T-helper 9 cell (primary cell): ENCODE measurements at regions not wholly inside any gene's neighbourhood (a gene's known extent, or its start where the extent isn't known, plus 50 kb on each side); places are given as distances from the start of the nearest gene placed in this dataset.

Source experiments
- DNase-seq: peaks from one replicate; pipeline ENCODE4 v3.0.0-alpha.2; 2020

DNA sequence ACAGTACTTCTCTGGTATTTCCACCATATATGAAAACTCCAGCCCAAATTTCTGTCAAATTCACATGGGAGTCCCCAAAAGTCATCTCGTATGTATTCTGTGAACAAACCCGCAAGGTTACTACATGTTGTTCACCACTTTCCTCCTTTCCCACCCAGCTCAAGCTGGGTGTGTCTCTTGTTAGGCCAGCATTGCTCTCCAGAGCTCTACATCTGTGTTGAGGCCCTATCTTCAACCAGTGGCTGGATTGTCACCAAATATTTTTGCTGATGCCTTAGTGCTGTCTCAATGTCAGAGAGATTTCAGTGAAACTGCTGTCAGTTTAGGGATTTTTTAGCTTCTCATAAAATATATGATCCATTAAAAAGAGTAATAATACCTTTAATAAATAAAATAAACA lies 230.9 kb downstream of the BTG1 start:
- no peak for DNase-seq

DNA sequence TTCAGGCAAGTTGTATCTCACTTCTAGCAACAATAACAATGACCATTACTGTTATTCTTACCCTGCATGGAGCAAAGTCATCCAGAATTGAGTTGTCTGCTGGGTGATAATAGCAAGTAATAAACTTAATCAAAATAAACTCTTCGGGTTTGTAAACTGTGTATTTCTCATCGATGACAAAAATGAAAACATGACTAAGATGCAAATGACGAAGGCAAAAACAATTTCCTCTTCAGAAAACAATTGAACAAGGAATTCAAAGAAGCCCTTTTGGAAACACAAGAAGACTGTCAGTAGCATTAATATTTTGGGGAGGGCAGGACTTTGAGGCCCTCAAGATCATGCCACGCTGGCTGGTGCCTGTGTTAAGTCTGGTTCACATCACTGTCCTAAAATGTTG lies 232.0 kb downstream of the BTG1 start:
- no peak for DNase-seq

DNA sequence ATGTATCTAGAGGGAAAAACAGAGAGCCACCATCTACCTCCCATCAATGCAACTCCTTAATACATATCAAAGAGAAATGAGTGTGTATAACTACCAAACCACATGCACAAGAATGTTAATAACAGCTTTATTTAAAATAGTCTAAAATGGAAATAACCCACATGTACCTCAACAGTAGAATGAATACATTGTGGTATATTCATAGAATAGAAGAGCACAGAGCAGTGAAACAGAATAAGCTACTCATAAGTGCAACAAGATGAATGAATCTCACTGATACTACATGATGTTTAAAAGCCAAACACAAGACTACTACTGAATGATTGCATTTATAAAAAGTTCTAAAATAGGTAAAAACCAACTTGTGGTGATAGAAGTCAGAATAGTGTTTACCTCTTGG lies 232.5 kb downstream of the BTG1 start:
- DNase-seq = no peak

DNA sequence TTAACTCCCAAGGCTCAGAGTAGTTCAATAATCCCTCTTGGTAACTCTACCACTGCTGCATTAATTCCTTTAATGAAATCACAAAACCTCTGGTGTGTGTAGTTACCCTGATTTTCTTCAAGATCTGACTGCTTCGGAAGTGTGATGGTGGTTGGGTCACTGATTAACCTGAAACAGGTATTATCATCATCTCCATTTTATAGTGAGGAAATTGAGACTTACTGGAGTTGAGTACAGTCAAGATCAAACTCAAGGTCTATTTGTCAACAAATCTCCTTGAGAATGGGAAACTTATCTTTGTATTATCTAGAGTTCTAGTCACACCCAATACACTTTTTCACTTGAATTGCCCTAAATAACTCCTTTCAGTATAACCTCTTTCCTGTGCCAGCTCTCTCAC lies 233.5 kb downstream of the BTG1 start:
- no peak for DNase-seq

DNA sequence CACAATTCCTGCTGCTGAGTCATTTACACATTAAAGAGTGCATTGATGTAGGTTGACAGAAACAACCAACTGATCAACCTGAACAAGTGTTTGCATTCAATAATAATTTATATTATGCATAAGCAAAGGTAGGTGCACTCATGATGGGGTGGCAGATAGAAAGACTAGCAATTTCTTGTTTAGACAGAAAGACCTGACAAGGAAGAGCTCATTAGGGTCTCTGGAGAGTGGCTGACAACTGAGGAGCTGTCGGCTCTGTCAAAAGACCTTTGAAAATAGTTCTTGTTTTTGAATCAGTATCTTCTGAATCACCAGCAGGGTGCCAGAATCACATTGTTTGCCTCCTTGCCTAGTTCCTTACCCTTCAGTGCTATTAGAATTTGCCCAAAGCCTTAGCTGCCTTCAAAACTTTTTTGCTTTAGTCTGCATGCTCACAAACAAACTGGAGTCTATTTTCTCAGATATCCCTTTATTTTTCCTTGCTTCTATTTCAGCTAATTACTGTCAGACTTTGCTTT lies 234.7 kb downstream of the BTG1 start:
- no peak for DNase-seq

DNA sequence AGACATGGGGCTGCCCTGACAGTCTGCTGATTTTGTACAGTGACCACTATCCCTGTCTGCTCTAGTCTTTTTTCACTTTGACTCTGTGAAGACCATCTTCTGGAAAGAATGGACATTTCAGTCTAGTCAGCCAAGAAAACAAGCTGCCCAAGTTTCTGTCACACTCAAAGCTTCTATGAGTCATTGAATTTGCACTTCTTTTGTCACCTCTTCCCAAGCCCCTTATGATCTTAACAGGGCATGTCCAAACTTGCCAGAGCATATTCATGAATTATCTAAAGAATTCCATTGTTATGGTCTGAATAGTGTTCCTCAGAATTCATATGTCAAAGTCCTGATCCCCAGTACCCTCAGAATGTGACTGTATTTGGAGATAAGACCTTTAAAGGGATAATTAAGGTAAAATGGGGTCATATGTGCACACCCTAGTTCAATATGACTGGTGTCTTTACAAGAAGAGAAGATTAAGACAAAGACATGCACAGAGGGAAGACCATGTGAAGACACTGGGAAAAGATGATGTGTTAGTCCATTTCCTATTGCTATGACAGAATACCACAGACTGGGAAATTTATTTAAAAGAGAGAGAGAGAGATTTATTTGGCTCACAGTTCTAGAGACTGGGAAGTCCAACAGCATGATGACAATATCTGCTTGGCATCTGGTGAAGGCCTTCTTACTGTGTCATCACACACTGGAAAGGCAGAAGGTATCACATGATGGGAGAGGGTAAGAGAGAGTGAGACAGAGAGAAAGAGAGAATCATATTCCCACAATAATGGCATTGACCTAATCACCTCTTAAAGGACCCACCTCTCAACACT lies 242.6 kb downstream of the BTG1 start:
- no peak for DNase-seq

DNA sequence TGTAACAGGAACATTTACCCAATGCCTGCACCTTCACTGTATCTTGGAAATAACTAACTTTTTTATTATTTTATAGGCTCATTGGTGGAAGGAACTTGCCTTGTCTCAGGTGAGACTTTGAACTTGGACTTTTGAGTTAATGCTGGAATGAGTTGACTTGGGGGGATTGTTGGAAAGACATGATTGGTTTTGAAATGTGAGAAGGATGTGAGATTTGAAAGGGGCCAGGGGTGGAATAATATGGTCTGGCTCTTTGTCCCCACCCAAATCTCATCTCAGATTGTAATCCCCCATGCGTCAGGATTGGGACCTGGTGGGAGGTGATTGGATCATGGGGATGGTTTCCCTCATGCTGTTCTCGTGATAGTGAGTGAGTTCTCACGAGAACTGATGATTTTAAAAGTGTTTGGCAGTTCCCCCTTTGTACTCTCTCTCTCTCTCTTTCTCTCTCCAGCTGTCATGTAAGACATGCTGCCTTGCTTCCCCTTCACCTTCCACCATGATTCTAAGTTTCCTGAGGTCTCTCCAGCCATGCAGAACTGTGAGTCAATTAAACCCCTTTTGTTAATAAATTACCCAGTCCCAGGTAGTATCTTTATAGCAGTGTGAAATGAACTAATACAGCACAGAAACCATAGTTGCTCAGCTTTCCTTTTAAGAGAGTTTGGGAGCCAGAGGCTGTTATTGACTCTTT lies 244.1 kb downstream of the BTG1 start:
- DNase-seq = no peak

DNA sequence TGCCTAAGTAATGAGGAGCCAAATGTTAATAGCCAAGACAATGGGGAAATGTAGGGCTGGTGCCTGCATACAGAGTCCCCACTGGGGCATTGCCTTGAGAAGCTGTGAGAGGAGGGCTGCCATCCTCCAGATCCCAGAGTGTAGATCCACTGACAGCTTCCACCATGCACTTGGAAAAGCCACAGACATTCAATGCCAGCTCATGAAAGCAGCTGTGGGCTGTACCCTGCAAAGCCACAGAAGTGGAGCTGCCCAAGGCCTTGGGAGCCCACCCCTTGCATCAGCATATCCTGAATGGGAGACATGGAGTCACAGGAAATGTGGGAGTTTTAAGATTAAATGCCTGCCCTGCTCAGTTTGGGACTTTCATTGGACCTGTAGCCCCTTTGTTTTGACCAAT lies 244.7 kb downstream of the BTG1 start:
- no peak for DNase-seq

DNA sequence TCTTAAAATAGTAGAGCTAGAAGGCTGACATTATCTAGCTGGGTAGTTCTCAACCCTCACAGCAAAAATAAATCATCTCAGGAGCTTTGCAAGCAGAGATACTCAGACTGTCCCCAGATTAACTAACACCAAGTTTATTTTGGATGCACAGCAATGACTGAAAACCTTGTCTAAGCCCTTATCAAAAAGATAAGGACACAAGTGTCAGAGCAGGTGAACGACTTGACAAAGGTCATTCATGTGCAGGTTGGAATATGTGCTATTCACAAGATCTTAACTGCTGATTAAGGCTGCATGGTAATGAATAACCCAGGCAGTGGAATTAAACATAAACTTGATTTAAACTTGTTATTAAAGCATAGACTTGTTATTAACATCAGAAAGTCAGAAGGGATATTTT lies 246.6 kb downstream of the BTG1 start:
- no peak for DNase-seq

DNA sequence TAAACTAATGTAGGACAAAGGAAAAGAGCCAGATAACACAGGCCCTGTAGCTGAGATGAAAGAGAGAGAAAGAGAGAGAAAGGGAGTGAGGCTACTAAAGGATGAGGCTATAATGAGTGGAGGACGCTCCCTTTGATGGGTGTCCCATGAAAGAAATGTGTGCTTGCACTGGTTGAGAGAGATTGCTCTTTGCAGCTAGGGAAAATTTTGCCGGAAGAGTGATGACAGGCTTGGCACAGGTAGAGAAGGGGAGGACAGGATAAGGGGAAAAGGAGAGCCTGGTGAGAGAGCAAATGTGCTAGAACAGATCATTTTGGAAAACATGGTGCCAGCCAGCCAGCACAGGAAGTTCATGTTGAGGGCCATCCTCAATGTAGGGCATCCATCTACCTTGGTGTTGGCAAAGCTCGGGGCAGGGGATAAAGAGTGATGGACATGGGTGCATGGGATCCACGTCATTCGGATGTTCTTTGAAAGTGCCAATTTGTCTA lies 248.6 kb downstream of the BTG1 start:
- DNase-seq = no peak

DNA sequence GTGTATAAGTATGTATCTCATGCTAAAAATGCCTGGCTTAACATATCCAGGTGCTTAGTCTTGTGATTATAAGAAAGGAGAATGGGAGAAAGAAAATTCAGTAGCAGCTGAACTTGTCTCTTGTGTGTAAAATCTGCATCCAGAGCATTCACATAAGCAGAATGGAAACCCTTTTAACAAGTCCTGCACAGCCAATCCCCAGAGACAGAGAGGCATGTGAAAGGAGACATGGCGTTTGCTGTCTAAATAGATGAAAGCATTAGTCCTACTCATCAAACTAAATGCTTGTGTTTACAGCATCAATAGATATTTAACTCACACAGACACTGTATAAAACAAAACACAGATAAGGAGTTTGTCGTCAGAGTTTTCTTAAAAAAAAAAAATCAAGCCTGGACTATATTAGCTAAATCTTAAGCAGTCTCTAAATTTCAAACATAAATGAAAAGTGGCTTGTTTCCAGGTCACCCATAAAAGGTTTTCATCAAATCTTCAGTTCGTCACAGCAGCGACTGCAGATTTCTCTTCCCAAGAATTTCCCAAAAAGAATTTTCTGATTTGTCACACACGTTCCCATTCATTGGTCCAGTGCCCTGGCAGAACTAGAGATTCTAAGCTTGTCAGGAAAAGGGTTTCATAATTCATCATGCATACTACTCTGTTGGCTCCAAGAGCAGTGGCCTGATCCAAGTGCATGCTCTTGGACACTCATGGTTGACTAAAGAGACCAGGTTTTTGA lies 249.2 kb downstream of the BTG1 start:
- DNase-seq = no peak

DNA sequence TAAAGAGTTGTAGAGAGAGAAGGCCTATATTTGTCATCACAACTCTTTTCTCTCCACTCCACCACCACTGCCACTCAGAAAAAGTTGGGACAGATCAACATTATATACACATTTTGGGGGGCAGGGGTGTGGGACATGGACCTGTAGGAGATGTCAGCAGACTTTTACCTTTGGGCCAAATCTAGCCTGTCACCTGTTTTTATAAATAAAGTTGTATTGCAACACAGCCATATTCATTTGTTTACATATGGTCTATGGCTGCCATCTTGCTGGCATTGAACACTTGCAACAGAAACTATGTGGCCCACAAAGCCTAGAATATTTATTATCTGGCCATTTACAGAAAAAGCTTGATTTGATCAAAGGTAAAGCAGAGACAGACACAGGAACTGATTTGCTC lies 250.7 kb downstream of the BTG1 start:
- no peak for DNase-seq

DNA sequence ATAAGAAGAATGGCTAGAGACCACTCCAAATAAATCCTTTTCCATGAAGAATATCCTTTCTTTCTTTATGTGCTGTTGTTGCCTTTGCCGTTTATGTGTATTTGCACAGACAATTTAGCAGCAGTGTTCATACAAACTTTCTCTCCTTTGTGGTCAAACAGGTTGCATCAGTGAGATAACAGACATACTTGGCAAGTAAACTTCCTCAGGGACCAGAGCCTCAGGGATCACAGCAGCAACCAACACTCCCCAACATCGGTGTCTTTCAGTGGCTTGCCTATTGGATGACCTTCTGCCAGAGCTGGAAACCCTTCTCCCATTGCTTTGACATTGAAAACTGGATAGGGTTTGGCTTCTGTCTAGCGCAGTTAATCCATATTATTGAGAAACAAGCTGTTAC lies 252.2 kb downstream of the BTG1 start:
- no peak for DNase-seq

DNA sequence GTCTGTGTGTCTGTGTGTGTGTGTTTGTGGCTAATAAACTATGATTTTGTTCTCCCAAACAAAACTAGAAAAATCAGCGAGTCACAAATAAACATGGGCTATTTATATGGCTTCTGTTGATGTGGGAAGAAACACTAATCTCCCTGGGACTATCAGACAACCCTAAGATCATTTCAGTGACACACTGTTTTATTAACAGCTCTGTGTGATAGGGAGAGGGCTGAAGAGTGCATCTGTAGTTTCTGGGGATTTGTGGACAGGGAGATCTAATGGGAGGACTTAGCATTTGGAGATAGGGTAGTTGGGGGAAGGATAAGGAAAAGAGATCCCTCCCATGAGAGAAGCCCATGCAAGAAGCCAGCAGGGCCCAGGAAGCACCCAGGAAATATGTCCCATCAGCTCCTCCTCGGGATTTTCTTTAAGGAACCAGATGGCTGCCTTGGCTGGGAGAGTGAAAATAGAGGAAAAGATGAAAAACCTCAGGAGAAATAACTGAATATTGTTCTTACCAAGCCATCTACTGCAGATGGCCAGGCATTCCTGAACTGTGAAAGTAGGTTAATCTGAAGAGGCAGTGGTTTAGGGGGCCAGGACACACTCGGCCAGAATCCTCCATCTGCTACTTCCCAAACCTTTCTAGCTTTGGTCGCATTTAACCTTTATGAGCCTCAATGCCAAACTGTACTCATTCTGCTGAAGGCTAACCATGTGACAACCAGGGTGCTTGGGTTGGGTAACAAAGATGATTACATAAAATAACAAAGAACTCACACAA lies 253.4 kb downstream of the BTG1 start:
- DNase-seq = no peak

DNA sequence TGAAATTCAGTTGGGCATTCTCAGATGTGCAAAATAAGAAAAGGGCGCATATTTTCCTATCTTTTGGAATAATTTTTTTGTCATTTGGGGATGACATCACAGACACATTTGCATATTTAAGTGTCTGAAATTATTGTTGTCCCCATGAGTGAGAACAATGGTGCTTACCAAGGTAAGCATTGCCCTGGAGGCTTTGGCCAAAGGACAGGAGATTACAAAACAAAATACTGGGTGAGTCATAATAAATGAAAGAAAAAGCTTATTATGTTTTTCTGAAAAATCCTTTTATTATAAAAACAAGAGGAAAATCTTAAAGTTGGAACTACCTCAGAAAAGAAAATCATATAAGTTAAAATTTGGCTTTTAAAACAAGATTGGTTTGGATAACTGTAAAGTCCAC lies 254.9 kb downstream of the BTG1 start:
- no peak for DNase-seq

DNA sequence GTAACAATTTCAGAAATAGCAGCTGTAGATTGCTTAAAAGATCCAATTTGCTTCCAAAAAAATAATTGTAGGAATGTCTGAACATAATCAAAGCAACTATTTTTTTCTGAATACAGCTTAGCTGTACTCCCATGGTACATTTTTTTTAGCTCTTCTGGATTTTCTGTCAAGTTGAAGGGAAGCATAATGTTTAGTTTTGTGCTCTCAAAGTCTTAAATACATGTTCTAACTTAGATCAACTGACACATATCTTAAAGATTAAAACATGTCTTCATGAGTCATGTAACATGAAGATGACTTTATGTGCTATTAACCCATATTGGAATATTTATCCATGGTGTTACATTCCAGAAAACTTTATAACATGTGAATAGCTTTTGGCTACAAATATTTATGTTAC lies 255.7 kb downstream of the BTG1 start:
- DNase-seq = no peak

DNA sequence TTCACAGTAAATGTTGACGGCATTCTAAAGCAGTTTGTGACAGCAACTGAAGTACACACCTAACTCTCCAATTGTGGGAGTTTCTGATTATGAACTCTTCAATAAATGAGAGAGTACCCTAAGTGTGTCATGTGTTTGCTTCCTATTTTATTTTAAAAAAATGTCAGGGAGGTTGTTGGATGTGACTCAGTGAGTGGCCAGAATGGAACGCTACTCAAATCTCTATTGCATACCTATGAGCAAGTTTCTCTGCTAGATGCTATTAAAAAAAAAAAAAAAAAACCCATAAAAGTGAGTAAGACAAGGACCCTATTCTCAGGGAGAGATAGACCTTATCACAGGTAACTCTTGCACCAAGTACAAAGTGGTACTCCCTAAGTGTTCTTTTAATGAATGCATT lies 256.6 kb downstream of the BTG1 start:
- DNase-seq = no peak

DNA sequence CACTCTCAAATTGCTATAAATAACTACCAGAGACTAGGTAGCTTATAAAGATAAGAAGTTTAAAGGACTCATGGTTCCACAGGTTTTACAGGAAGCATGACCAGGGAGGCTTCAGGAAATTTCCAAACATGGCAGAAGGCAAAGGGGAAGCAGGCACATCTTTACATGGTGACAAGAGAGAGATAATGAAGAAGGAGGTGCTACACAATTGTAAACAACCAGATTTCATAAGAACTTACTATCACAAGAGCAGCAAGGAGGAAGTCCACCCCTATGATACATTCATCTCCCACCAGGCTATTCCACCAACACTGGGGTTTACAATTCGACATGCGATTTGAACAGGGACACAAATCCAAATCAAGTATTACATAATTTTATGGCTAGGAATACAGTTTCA lies 257.7 kb downstream of the BTG1 start:
- DNase-seq = no peak

DNA sequence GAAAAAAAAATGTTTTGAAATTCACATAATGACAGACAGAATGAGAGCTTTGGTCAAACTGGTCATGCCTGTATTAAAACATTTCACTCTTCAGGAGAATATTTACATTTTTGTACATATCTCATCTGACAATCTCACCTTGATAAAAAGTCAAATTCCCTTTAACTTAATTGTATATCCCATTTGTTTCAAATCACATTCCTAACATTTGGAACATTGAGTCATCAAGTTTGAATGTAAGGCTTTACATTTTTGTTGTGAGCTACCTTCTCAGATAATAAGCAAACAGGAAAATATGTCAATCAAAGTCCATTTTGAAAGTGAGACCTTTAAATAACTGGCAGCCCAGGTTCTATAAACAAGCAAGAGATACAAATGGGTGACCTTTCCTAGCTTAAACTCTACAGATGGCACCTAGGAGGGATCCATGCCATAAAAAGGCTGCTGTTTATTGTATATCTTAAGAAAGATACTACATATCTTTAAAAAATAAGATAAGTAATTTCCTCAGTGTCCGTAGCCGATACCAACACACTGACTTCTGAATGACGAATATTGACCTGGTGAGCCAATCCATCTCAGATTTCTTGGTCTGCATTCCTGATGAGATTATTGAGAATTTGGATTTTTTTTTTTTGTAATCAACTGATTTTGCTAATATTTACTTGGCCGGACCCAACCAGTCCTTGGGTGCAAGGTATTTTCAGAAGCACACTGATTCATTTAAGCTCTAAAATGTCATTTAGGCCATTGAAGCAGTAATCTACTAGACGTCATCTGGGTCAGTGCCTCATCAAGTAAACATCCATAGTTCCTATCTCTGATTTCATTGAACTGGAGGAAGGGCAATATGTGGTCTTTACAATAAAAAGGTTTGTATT lies 259.6 kb downstream of the BTG1 start:
- no peak for DNase-seq

DNA sequence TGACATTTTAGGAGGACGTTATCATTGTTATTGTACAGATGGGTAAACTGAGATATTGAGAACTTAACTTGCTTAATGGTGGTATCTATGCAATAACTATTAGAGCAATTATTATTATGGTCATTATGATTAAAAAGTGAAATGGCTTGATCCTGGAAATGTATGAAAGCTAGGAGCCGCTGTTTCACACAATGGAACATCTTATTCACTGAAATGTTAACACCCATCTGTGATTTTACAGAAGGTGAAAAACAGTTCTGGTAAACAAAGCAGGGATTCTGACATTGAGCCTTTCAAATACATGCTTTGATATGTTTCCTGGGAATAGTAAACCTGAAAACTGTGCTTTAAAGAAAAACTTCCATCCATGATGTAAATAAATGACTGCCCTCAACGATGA lies 261.4 kb downstream of the BTG1 start:
- DNase-seq = no peak

DNA sequence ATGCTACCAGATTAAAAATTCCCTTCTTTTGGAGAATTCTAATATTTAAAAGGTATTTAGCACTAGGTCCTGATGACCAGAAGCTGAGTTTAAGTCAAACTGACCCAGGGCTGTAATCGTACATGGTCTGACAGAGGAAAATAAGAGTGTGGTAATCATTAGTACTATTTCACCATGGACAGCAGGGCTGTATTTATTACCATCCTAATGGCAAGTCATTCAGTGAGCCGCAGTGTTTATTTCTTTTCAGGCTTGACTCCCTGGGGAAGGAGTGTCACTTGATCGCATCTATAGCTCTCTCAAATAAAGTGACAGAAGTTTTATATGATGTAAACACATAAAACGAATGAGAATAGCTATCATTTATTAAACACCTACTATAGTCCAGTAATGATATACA lies 261.8 kb downstream of the BTG1 start:
- DNase-seq = no peak

DNA sequence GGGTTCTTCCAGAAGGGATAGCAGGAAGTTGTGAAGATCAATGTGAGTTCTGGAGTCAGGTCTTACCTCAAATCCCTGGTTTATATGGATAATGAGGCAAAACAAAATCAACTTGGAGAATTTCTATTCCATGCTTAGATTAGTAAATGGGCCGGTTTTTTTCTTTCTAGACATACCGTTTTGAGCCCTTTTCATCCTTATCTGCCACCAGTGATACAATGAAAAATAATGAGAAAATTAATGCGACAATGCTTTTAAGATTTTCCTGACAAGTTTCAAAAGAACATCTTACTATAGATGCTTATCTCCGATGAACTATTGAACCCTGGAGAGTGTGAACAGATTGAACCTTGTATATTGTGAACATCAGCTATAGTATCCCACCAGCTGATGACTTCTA lies 262.7 kb downstream of the BTG1 start:
- DNase-seq = no peak
